Endothelial cell of umbilical vein (primary cell): ENCODE measurements at regions not wholly inside any gene's neighbourhood (a gene's known extent, or its start where the extent isn't known, plus 50 kb on each side); places are given as distances from the start of the nearest gene placed in this dataset.

Source experiments
- BruUV-seq: library from RNA; stranded (reverse); fragments of 400-500 nt; replicated peaks from 2 replicates; lab custom pipeline; 2021; lab: Mats Ljungman, UMichigan
- CTCF ChIA-PET: fragments of 300-600, 350-600 bp; sonication (Branson Sonifier 250); formaldehyde crosslinking; loops from one replicate; lab custom pipeline; 2021; ENCODE audit warnings: antibody characterized with exemption, inconsistent platforms; lab: Charles Lee
- POLR2A ChIA-PET: fragments of 300-600, 350-600 bp; sonication (Branson Sonifier 250); formaldehyde crosslinking; loops from one replicate; lab custom pipeline; 2021; ENCODE audit warnings: antibody characterized with exemption, inconsistent platforms; lab: Charles Lee
- DNase-seq: peaks from one replicate; pipeline ENCODE4 v3.0.0-alpha.2; 2011; ENCODE audit warnings: low read depth, low spot score
- FAIRE-seq: peaks from 2 replicates; lab custom pipeline; 2011; peaks lifted over from hg19 to GRCh38; lab: Jason Lieb, UNC
- H2AFZ ChIP-seq: 2 replicates; pipeline ENCODE4 v1.6.0; 2012; ENCODE audit warnings: low read depth, low read length, control low read depth, inconsistent platforms
- H3K27ac ChIP-seq: 2 replicates; pipeline ENCODE4 v1.5.1; 2011; ENCODE audit warnings: low read depth, mild to moderate bottlenecking, control low read depth, low read length, moderate library complexity; ENCODE audit not compliant: insufficient read depth
- H3K27me3 ChIP-seq, 2 experiments: 2 replicates each; pipeline versions ENCODE4 v1.6.0 to v1.6.1; 2011; ENCODE audit warnings: low read length in 2 of 2, mixed read lengths in 1 of 2; ENCODE audit not compliant: control insufficient read depth in 2 of 2, insufficient read depth in 2 of 2
- H3K36me3 ChIP-seq, 2 experiments: 2 replicates in 1 of 2; 3 replicates in 1 of 2; pipeline ENCODE4 v1.5.1; 2011; ENCODE audit warnings: low read length in 2 of 2, mild to moderate bottlenecking in 1 of 2, moderate library complexity in 1 of 2; ENCODE audit not compliant: control insufficient read depth in 2 of 2, insufficient read depth in 2 of 2; ENCODE audit errors: extremely low read depth in 1 of 2
- H3K4me1 ChIP-seq: 3 replicates; pipeline ENCODE4 v1.5.1; 2011; ENCODE audit warnings: mild to moderate bottlenecking, low read length; ENCODE audit not compliant: control insufficient read depth, insufficient read depth; ENCODE audit errors: extremely low read depth
- H3K4me2 ChIP-seq: 2 replicates; pipeline ENCODE4 v1.6.1; 2011; ENCODE audit warnings: low read length, control low read depth, mixed read lengths; ENCODE audit not compliant: insufficient read depth
- H3K4me3 ChIP-seq, 3 experiments: fragments of 200-600 bp in 1 of 3; sonication (generic), shearing (Covaris generic) in 1 of 3; replicated peaks in 1 of 3; 2 replicates each; pipeline ENCODE4 v1.5.1; 2011 to 2016; ENCODE audit warnings: control low read depth in 3 of 3, low read length in 3 of 3, mild to moderate bottlenecking in 2 of 3, inconsistent platforms in 1 of 3, low read depth in 1 of 3, moderate library complexity in 1 of 3; ENCODE audit not compliant: insufficient read depth in 1 of 3
- H3K79me2 ChIP-seq: 2 replicates; pipeline ENCODE4 v1.6.0; 2012; ENCODE audit warnings: low read length, inconsistent platforms; ENCODE audit not compliant: control insufficient read depth, insufficient read depth
- H3K9ac ChIP-seq: replicated peaks from 2 replicates; pipeline ENCODE3; 2011; ENCODE audit warnings: low read length, control low read depth; ENCODE audit not compliant: insufficient read depth; ENCODE audit errors: extremely low read depth
- H3K9me1 ChIP-seq: replicated peaks from 3 replicates; pipeline ENCODE4 v1.6.0; 2011; ENCODE audit warnings: mild to moderate bottlenecking, low read length; ENCODE audit not compliant: control insufficient read depth, insufficient read depth; ENCODE audit errors: extremely low read depth
- H3K9me3 ChIP-seq: replicated peaks from 2 replicates; pipeline ENCODE4 v1.5.1; 2012; ENCODE audit warnings: low read length, inconsistent platforms; ENCODE audit not compliant: control insufficient read depth, insufficient read depth
- H4K20me1 ChIP-seq: replicated peaks from 2 replicates; pipeline ENCODE3; 2011; ENCODE audit warnings: mild to moderate bottlenecking, low read length; ENCODE audit not compliant: control insufficient read depth, insufficient read depth; ENCODE audit errors: extremely low read depth
- CTCF ChIP-seq, 2 donors: IDR thresholded peaks; 1 replicate in 1 of 2; 2 replicates in 1 of 2; pipeline ENCODE4 v1.5.1; 2011; ENCODE audit warnings: low read length in 2 of 2, mild to moderate bottlenecking in 2 of 2, moderate library complexity in 2 of 2, control low read depth in 1 of 2, inconsistent platforms in 1 of 2, low read depth in 1 of 2; ENCODE audit not compliant: insufficient read depth in 1 of 2; ENCODE audit errors: extremely low read depth in 1 of 2
- EZH2 ChIP-seq: IDR thresholded peaks from 2 replicates; pipeline ENCODE4 v1.6.1; 2012; ENCODE audit warnings: borderline replicate concordance, low read depth, mild to moderate bottlenecking, moderate library complexity, low read length, inconsistent platforms; ENCODE audit not compliant: severe bottlenecking
- FOS ChIP-seq: IDR thresholded peaks from 2 replicates; pipeline ENCODE4 v1.6.1; 2011; ENCODE audit warnings: mild to moderate bottlenecking, low read length, moderate library complexity, borderline replicate concordance; ENCODE audit not compliant: insufficient read depth
- GATA2 ChIP-seq: IDR thresholded peaks from 2 replicates; pipeline ENCODE4 v1.7.0; 2011; ENCODE audit warnings: low read depth, mild to moderate bottlenecking, moderate library complexity, mixed read lengths, low read length; ENCODE audit not compliant: insufficient read length, insufficient read depth
- JUN ChIP-seq: IDR thresholded peaks from 2 replicates; pipeline ENCODE4 v1.6.1; 2011; ENCODE audit warnings: borderline replicate concordance, low read depth; ENCODE audit not compliant: insufficient read length, insufficient read depth
- MYC ChIP-seq: IDR thresholded peaks from one replicate; pipeline ENCODE4 v1.6.1; 2011; ENCODE audit warnings: mild to moderate bottlenecking, low read depth, low read length
- POLR2A ChIP-seq: IDR thresholded peaks from 2 replicates; pipeline ENCODE4 v1.6.1; 2012; ENCODE audit warnings: low read depth, mild to moderate bottlenecking, control low read depth, low read length
- POLR2AphosphoS5 ChIP-seq: IDR thresholded peaks from 2 replicates; pipeline ENCODE4 v1.6.1; 2012; ENCODE audit warnings: low read depth, mild to moderate bottlenecking, control low read depth, low read length, moderate library complexity; ENCODE audit not compliant: insufficient read depth
- dilution Hi-C: fragments of 300-500 bp; cut with MboI; formaldehyde crosslinking; loops from one replicate; pipeline ENCODE4 v1.15.0; 2019; ENCODE audit warnings: low sequenced_read_pairs; ENCODE audit not compliant: extremely low pct_ligation_motif_present
- intact Hi-C: fragments of 100-400 bp; cut with micrococcal nuclease; formaldehyde crosslinking; loops from one replicate; pipeline ENCODE4 v1.10.0; 2022
- TF ChIP-seq, protein P1 (sequence below): IDR thresholded peaks from 2 replicates; pipeline ENCODE4 v1.6.1; 2011; ENCODE audit not compliant: insufficient read depth, insufficient read length

GRCh38 chr6:145147559-145147958 is 587.8 kb downstream of the EPM2A start:
- Histone ChIP-seq H3K9me3 (no peaks in the 10 kb centered on the region), H3K9me1 (no peaks in the 10 kb centered on the region), H3K27ac (no peak overlapping the region), H2AFZ (no peak overlapping the region), H3K36me3 (no peaks in the 10 kb centered on the region), H3K9ac (no peak overlapping the region), H3K4me2 (no peak overlapping the region), H3K27me3 (no peaks in the 10 kb centered on the region), H4K20me1 (no peaks in the 10 kb centered on the region), H3K4me1 (no peaks in the 10 kb centered on the region), H3K4me3 (no peak overlapping the region), H3K79me2 (no peaks in the 10 kb centered on the region)
- dilution Hi-C loops (no loop called here), intact Hi-C loops (no loop called here)
- ChIA-PET POLR2A (no interaction called here), CTCF (interaction anchor here (1.2 kb wide), 1 partner anchor 10 kb away, joined by 3 read pairs; no protein-coding TSS in a partner anchor)
- no peak for TF ChIP-seq FOS
- TF ChIP-seq POLR2A: no peak
- TF ChIP-seq, protein P1, sequence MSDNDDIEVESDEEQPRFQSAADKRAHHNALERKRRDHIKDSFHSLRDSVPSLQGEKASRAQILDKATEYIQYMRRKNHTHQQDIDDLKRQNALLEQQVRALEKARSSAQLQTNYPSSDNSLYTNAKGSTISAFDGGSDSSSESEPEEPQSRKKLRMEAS: no peak
- TF ChIP-seq GATA2: no peak
- TF ChIP-seq EZH2: no peak
- TF ChIP-seq POLR2AphosphoS5: no peak
- TF ChIP-seq JUN: no peak
- no peak for FAIRE-seq
- no peak for DNase-seq
- no TSS peak for BruUV-seq

DNA sequence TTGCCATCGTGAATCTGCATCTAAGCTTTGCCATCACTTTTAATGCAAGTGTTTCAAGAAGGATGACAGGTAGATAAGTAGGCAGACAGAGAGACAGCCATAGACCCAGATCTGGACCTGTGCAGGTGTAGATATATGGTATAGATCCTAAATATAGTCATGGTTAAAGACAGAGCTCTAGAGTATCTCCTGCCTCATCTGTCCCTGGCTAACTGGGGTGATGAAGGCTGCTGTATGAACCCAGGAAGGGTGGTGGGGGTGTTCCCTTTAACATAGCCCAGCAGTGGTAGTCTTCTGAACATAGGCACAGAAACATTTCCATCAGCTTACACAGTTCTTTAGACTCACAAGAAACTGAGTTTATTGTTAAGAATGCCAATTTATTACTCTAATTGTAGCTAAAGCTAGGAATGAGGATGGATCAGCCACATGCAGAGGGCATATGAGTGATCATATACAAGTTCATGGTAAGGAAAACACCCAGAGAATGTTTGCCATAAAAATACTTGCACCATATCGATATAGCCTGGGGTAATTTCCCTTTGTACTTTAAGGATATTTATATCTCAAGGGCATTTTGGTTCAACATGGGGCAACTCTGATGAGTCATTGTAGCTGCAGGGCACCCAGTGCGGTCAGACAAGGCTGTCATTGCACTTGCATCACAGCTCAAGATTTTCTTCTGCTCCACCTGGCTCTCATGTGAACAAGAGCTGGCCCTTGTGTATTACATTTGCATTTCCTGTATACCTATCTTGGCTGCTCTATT is 587.2 kb downstream of the EPM2A start:
- DNase-seq (no peak), FAIRE-seq (no peak)
- Histone ChIP-seq H4K20me1 (no peaks in the 10 kb centered on the region), H3K4me3 (no peak overlapping the region), H3K9me1 (no peaks in the 10 kb centered on the region), H3K4me2 (no peak overlapping the region), H3K9me3 (no peaks in the 10 kb centered on the region), H3K36me3 (no peaks in the 10 kb centered on the region), H3K79me2 (no peaks in the 10 kb centered on the region), H3K27ac (no peak overlapping the region), H2AFZ (no peak overlapping the region), H3K9ac (no peak overlapping the region), H3K27me3 (no peaks in the 10 kb centered on the region), H3K4me1 (no peaks in the 10 kb centered on the region)
- dilution Hi-C loops: no loop called here
- BruUV-seq: no TSS peak
- intact Hi-C loops: no loop called here
- ChIA-PET CTCF (interaction anchor here (1.2 kb wide), 1 partner anchor 11 kb away, joined by 3 read pairs; no protein-coding TSS in a partner anchor), POLR2A (no interaction called here)
- no peak for TF ChIP-seq CTCF (IDR thresholded peaks at IDR 0.05; ENCODE audit: extremely low read depth in 1 of 2, insufficient read depth in 1 of 2, low read depth in 1 of 2, low read length in 2 of 2)
- no peak for TF ChIP-seq FOS
- no peak for TF ChIP-seq MYC
- TF ChIP-seq GATA2: no peak
- no peak for TF ChIP-seq POLR2A
- TF ChIP-seq POLR2AphosphoS5: no peak
- TF ChIP-seq JUN: no peak
- TF ChIP-seq EZH2: no peak
- TF ChIP-seq, protein P1: no peak
